ENCODE measurements at regions not wholly inside any gene's neighbourhood (a gene's known extent, or its start where the extent isn't known, plus 50 kb on each side); places are given as distances from the start of the nearest gene placed in this dataset.
"Not testable (repeated sequence)": the region's sequence is repeated elsewhere in the genome, so short reads cannot be mapped to it uniquely, and the experiment has no call there.

GRCh38 chr10:47647523-47648101 lies 115.8 kb downstream of the SYT15B start:
- not testable (repeated sequence) for DNase-seq (ENCODE audit: low read depth, low spot score); H3K4me3 ChIP-seq (ENCODE audit: low read length)

GRCh38 chr10:47646686-47647273 lies 116.6 kb downstream of the SYT15B start:
- H3K4me3 ChIP-seq (ENCODE audit: low read length), result not testable (repeated sequence)
- DNase-seq (ENCODE audit: low read depth, low spot score), result peak; percentile 47

- not testable (repeated sequence) for DNase-seq (ENCODE audit: low read depth, low spot score); H3K4me3 ChIP-seq (ENCODE audit: low read length)
Measured at GRCh38 chr10:47626975-47627374, 103.5 kb upstream of the AGAP9 start.

- H3K4me3 ChIP-seq (ENCODE audit: low read length); DNase-seq (ENCODE audit: low read depth, low spot score): not testable (repeated sequence)
Measured at GRCh38 chr10:47622719-47623118, 99.3 kb upstream of the AGAP9 start.

GRCh38 chr10:47619300-47620012 lies 96.0 kb upstream of the AGAP9 start:
- not testable (repeated sequence) for DNase-seq (ENCODE audit: low read depth, low spot score)

GRCh38 chr10:47609311-47609710 lies 85.9 kb upstream of the AGAP9 start:
- not testable (repeated sequence) for H3K4me3 ChIP-seq (ENCODE audit: low read length); DNase-seq (ENCODE audit: low read depth, low spot score)

More at GRCh38 chr10:47619300-47620012, 96.0 kb upstream of the AGAP9 start:
- H3K4me3 ChIP-seq (ENCODE audit: low read length), result not testable (repeated sequence)

GRCh38 chr10:47605791-47606773 lies 82.6 kb upstream of the AGAP9 start:
- not testable (repeated sequence) for DNase-seq (ENCODE audit: low read depth, low spot score); H3K4me3 ChIP-seq (ENCODE audit: low read length)

GRCh38 chr10:47600604-47601003 lies 77.2 kb upstream of the AGAP9 start:
- not testable (repeated sequence) for H3K4me3 ChIP-seq (ENCODE audit: low read length); DNase-seq (ENCODE audit: low read depth, low spot score)

GRCh38 chr10:47600127-47600526 lies 76.7 kb upstream of the AGAP9 start:
- H3K4me3 ChIP-seq (ENCODE audit: low read length); DNase-seq (ENCODE audit: low read depth, low spot score): not testable (repeated sequence)

- not testable (repeated sequence) for H3K4me3 ChIP-seq (ENCODE audit: low read length); DNase-seq (ENCODE audit: low read depth, low spot score)
Measured at GRCh38 chr10:47599657-47600056, 76.2 kb upstream of the AGAP9 start.

- not testable (repeated sequence) for DNase-seq (ENCODE audit: low read depth, low spot score); H3K4me3 ChIP-seq (ENCODE audit: low read length)
Measured at GRCh38 chr10:47593805-47594204, 70.4 kb upstream of the AGAP9 start.

GRCh38 chr10:47593129-47593528 lies 69.7 kb upstream of the AGAP9 start:
- H3K4me3 ChIP-seq (ENCODE audit: low read length); DNase-seq (ENCODE audit: low read depth, low spot score): not testable (repeated sequence)

- not testable (repeated sequence) for H3K4me3 ChIP-seq (ENCODE audit: low read length); DNase-seq (ENCODE audit: low read depth, low spot score)
Measured at GRCh38 chr10:47590956-47591355, 67.5 kb upstream of the AGAP9 start.

- not testable (repeated sequence) for DNase-seq (ENCODE audit: low read depth, low spot score)
Measured at GRCh38 chr10:47590534-47590933, 67.1 kb upstream of the AGAP9 start.

GRCh38 chr10:47582051-47582450 lies 58.6 kb upstream of the AGAP9 start:
- H3K4me3 ChIP-seq (ENCODE audit: low read length); DNase-seq (ENCODE audit: low read depth, low spot score): not testable (repeated sequence)

More at GRCh38 chr10:47590534-47590933, 67.1 kb upstream of the AGAP9 start:
- not testable (repeated sequence) for H3K4me3 ChIP-seq (ENCODE audit: low read length)

- not testable (repeated sequence) for DNase-seq (ENCODE audit: low read depth, low spot score); H3K4me3 ChIP-seq (ENCODE audit: low read length)
Measured at GRCh38 chr10:47580063-47580462, 56.6 kb upstream of the AGAP9 start.

GRCh38 chr10:47578547-47578946 lies 55.1 kb upstream of the AGAP9 start:
- H3K4me3 ChIP-seq (ENCODE audit: low read length); DNase-seq (ENCODE audit: low read depth, low spot score): not testable (repeated sequence)
